Right lobe of liver (tissue), 6 donors: ENCODE measurements at regions not wholly inside any gene's neighbourhood (a gene's known extent, or its start where the extent isn't known, plus 50 kb on each side); places are given as distances from the start of the nearest gene placed in this dataset.
A peak's percentile ranks its signal among the peaks of the same experiment; 100 is the strongest.

Experiments
- ATAC-seq, 4 donors: fragments of 200-7000 bp; cut with Tn5 transposase; one replicate each; pipeline ENCODE4 v1.9.1; 2020; ENCODE audit warnings: mild to moderate bottlenecking in 4 of 4, moderate library complexity in 4 of 4
- DNase-seq, 3 donors: peaks; one replicate each; pipeline ENCODE4 v3.0.0-alpha.2; 2020
- H3K27ac ChIP-seq, 3 donors: fragments of 200-600 bp; one replicate each; pipeline ENCODE4 v1.8.0; 2022
- H3K27me3 ChIP-seq, 2 donors: fragments of 200-600 bp; one replicate each; pipeline ENCODE4 v1.8.0; 2022
- H3K36me3 ChIP-seq, 4 donors: fragments of 200-600 bp; sonication (generic) in 1 of 4; one replicate each; pipeline versions ENCODE4 v1.5.1 to v1.8.0; 2017 to 2022; ENCODE audit warnings: control low read depth in 1 of 4
- H3K4me1 ChIP-seq, 4 donors: fragments of 200-600 bp; sonication (generic) in 1 of 4; one replicate each; pipeline versions ENCODE4 v1.5.1 to v1.8.0; 2017 to 2022; ENCODE audit warnings: control low read depth in 1 of 4
- H3K4me3 ChIP-seq, 3 donors: fragments of 200-600 bp; one replicate each; pipeline ENCODE4 v1.8.0; 2022
- H3K9me3 ChIP-seq, 4 donors: fragments of 200-600 bp; sonication (generic) in 1 of 4; one replicate each; pipeline versions ENCODE4 v1.5.1 to v1.8.0; 2017 to 2022; ENCODE audit warnings: control low read depth in 1 of 4
- POLR2A ChIP-seq: fragments of 450-650 bp; IDR thresholded peaks from one replicate; pipeline ENCODE4 v1.6.1; 2017; ENCODE audit warnings: antibody characterized with exemption, mild to moderate bottlenecking
- WGBS: methylation state at CpG from one replicate; pipeline ENCODE4 v1.1.6; 2018; ENCODE audit warnings: low coverage, low lambda C conversion rate; ENCODE audit not compliant: insufficient coverage; ENCODE audit errors: missing lambda C conversion rate; 5-methylcytosine and 5-hydroxymethylcytosine counted together
- intact Hi-C, 2 donors: fragments of 100-400 bp; cut with DNase I; formaldehyde crosslinking; loops; one replicate each; pipeline versions ENCODE4 v1.11.2 to v1.14.1; 2022
- TF ChIP-seq, protein P1 (sequence below), 4 donors: fragments of 200-600 bp in 3 of 4; fragments of 450-650 bp in 1 of 4; IDR thresholded peaks; one replicate each; pipeline versions ENCODE4 v1.5.1 to v1.8.0; 2016 to 2022; ENCODE audit warnings: antibody characterized with exemption in 4 of 4, mild to moderate bottlenecking in 2 of 4
- donor health status: DM: no; HTN: yes; CAD: no.
- donor health status: DM: no; HTN: no; CAD: no.
- donor health status: DM: no; HTN: no; CAD: no.
- donor health status: DM: no; HTN: yes; CAD: no.
- donor health status: DM: no; HTN: yes; CAD: no.

- DNase-seq: no peak
- no peak for TF ChIP-seq POLR2A
- TF ChIP-seq, protein P1, sequence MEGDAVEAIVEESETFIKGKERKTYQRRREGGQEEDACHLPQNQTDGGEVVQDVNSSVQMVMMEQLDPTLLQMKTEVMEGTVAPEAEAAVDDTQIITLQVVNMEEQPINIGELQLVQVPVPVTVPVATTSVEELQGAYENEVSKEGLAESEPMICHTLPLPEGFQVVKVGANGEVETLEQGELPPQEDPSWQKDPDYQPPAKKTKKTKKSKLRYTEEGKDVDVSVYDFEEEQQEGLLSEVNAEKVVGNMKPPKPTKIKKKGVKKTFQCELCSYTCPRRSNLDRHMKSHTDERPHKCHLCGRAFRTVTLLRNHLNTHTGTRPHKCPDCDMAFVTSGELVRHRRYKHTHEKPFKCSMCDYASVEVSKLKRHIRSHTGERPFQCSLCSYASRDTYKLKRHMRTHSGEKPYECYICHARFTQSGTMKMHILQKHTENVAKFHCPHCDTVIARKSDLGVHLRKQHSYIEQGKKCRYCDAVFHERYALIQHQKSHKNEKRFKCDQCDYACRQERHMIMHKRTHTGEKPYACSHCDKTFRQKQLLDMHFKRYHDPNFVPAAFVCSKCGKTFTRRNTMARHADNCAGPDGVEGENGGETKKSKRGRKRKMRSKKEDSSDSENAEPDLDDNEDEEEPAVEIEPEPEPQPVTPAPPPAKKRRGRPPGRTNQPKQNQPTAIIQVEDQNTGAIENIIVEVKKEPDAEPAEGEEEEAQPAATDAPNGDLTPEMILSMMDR (IDR thresholded peaks at IDR 0.05): no peak
- Histone ChIP-seq H3K4me1 (peaks cover 0 to 37% (median 12%) of the 10 kb centered on the region in 4 donors), H3K4me3 (no peak overlapping the region), H3K27me3 (no peaks in the 10 kb centered on the region), H3K9me3 (no peaks in the 10 kb centered on the region), H3K36me3 (no peaks in the 10 kb centered on the region), H3K27ac (no peak overlapping the region)
- 75% methylated on average over 2 of the region's 2 CpGs for WGBS
- no peak for ATAC-seq
- intact Hi-C loops: no loop called here
These were observed 217.6 kb downstream of the LTN1 start for GRCh38 chr21:28775071-28775470.

DNA sequence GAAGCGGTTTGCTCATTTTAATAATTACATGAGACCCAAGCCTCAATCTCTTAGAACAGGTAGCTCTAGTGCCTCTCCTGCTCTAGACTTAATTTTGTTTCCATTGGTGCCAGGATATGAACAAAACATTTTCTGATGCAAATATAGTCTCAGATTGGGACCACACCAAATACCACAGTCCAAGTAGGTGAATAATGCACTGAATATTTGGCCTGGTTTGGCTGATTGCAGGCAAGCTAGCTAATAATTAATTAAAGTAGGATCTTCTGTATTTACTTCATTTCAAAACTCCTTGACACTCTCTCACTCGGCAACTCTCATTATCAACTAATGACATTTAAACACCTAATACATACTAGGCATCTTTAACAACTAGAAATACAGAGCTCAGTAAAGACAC, 219.6 kb downstream of the LTN1 start:
- 57% methylated on average over 2 of the region's 2 CpGs for WGBS
- intact Hi-C loops: no loop called here

GRCh38 chr21:28771790-28772501, 220.7 kb downstream of the LTN1 start:
- no peak overlapping the region for H3K4me3 ChIP-seq
- DNase-seq (no peak), ATAC-seq (peak; percentile 57 to 68 (median 59))
- 54% methylated on average over 3 of the region's 3 CpGs for WGBS
- peak overlapping the region in 1 of 3 donors; percentile 35 for H3K27ac ChIP-seq
- H3K27me3 ChIP-seq: no peaks in the 10 kb centered on the region
- no peak for TF ChIP-seq POLR2A
- TF ChIP-seq, protein P1 (IDR thresholded peaks at IDR 0.05): no peak
- peaks cover 0 to 37% (median 12%) of the 10 kb centered on the region in 4 donors for H3K4me1 ChIP-seq
- H3K9me3 ChIP-seq: no peaks in the 10 kb centered on the region
- no peaks in the 10 kb centered on the region for H3K36me3 ChIP-seq
- intact Hi-C loops: no loop called here

More for the DNA sequence above, 219.6 kb downstream of the LTN1 start:
- Histone ChIP-seq H3K27me3 (no peaks in the 10 kb centered on the region), H3K4me3 (no peak overlapping the region), H3K4me1 (peaks cover 0 to 37% (median 12%) of the 10 kb centered on the region in 4 donors), H3K9me3 (no peaks in the 10 kb centered on the region), H3K36me3 (no peaks in the 10 kb centered on the region), H3K27ac (peak overlapping the region in 2 of 3 donors; percentile 17 to 20)
- no peak for TF ChIP-seq POLR2A
- TF ChIP-seq, protein P1 (IDR thresholded peaks at IDR 0.05): no peak
- peak; percentile 77 to 90 (median 85) for ATAC-seq
- no peak for DNase-seq

DNA sequence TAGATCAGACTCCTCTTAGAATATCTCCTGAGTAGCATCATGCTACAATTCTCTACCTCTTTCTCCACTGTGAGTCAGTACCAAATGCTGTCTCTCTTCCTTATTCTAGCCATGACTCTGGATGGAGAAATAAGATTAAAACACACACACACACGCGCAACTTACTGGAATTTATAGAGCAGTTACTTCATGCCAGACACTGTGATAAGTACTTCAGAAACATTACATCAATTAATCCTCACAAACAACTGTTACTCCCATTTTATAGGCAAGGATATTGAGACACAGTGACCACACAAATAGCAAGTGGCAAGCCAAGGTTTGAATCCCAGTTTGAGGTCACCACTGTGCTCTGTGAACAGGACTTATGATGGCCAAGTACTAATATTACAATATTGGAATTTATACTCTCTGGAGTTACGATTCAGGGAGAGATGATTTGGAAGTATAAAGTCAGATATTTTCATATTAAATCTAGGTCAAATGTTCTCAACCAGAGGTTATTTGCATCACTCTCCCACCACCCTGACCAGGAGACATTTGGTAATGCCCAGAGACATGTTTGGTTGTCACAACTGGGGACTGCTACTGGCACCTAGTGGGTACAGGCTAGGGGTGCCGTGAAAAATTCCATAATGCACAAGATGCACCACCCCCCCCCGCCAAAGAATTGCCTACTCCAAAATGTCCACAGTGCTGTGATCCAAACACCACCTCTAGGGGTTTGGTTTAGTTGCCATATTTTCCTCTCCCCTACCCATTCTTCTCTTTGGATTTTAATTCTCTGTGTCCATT, 221.6 kb downstream of the LTN1 start:
- 68% methylated on average over 5 of the region's 5 CpGs for WGBS
- peak overlapping the region in 1 of 3 donors; percentile 33 for H3K27ac ChIP-seq
- intact Hi-C loops: no loop called here
- no peaks in the 10 kb centered on the region for H3K36me3 ChIP-seq
- H3K9me3 ChIP-seq: no peaks in the 10 kb centered on the region
- no peak for DNase-seq
- TF ChIP-seq POLR2A: no peak
- TF ChIP-seq, protein P1 (IDR thresholded peaks at IDR 0.05): peak in 1 of 4 donors; percentile 5
- peak in 1 of 4 donors; percentile 4 for ATAC-seq
- H3K4me3 ChIP-seq: no peak overlapping the region
- H3K4me1 ChIP-seq: peaks cover 0 to 37% (median 12%) of the 10 kb centered on the region in 4 donors
- no peaks in the 10 kb centered on the region for H3K27me3 ChIP-seq
